ENCODE measurements at regions not wholly inside any gene's neighbourhood (a gene's known extent, or its start where the extent isn't known, plus 50 kb on each side); places are given as distances from the start of the nearest gene placed in this dataset.

DNA sequence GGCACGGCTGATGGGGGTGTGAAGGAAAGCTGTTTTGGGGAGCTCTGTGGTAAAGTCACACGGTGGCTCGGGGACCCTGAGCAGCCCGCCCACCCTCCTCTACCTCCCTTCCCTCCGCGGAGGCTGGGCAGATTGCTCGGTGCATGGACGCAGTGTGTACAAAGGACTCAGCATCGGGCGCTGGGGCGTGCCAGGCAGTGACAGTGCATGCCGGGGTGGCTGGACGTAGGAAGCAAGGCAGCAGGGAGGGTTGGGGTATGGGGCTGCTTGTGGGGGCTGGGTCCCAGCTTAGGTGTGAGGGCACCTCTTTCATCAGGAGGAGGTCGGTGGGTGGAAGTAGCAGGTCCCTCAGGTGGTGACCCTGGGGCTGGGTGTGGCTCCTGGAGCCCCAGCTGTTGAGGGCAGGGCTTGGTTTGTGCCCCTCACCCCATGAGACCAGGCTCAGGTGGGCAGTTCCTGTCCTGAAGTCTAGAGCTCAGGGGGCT is 159.9 kb upstream of the GSE1 start:
- TF ChIP-seq, protein P1, sequence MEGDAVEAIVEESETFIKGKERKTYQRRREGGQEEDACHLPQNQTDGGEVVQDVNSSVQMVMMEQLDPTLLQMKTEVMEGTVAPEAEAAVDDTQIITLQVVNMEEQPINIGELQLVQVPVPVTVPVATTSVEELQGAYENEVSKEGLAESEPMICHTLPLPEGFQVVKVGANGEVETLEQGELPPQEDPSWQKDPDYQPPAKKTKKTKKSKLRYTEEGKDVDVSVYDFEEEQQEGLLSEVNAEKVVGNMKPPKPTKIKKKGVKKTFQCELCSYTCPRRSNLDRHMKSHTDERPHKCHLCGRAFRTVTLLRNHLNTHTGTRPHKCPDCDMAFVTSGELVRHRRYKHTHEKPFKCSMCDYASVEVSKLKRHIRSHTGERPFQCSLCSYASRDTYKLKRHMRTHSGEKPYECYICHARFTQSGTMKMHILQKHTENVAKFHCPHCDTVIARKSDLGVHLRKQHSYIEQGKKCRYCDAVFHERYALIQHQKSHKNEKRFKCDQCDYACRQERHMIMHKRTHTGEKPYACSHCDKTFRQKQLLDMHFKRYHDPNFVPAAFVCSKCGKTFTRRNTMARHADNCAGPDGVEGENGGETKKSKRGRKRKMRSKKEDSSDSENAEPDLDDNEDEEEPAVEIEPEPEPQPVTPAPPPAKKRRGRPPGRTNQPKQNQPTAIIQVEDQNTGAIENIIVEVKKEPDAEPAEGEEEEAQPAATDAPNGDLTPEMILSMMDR (conservative IDR thresholded peaks at IDR 0.05; ENCODE audit: low read length): no peak
- no peak for TF ChIP-seq EZH2phosphoT487 (IDR thresholded peaks at IDR 0.05; ENCODE audit: borderline replicate concordance)

All from Loucy (cell line).